HCT116 (cell line): ENCODE measurements at regions not wholly inside any gene's neighbourhood (a gene's known extent, or its start where the extent isn't known, plus 50 kb on each side); places are given as distances from the start of the nearest gene placed in this dataset.

Experiments
- ATAC-seq: fragments of 200-7000 bp; cut with Tn5 transposase; 2 replicates; pipeline ENCODE4 v1.9.1; 2020; ENCODE audit warnings: mild to moderate bottlenecking, moderate library complexity
- BruUV-seq: library from RNA; stranded (reverse); fragments of 400-500 nt; replicated peaks from 2 replicates; lab custom pipeline; 2021; lab: Mats Ljungman, UMichigan
- CTCF ChIA-PET: fragments of 300-600 bp; sonication (Branson Sonifier 250); formaldehyde crosslinking; loops from one replicate; lab custom pipeline; 2021; ENCODE audit warnings: antibody characterized with exemption; lab: Charles Lee
- POLR2A ChIA-PET: fragments of 300-600, 350-600 bp; sonication (Branson Sonifier 250); formaldehyde crosslinking; loops from one replicate; lab custom pipeline; 2021; ENCODE audit warnings: antibody characterized with exemption; lab: Charles Lee
- RAD21 ChIA-PET, 2 experiments: fragments of 300-600 bp; sonication (Branson Sonifier 250); formaldehyde crosslinking; loops; one replicate each; lab custom pipeline; 2023; ENCODE audit warnings: low total read pairs in 2 of 2; ENCODE audit not compliant: uncharacterized antibody in 2 of 2, unreplicated experiment in 2 of 2, low non-redundant PET in 1 of 2; lab: Charles Lee
- DNase-seq: peaks from one replicate; pipeline ENCODE4 v3.0.0-alpha.2; 2010; ENCODE audit warnings: low read depth, low spot score
- H2AFZ ChIP-seq: fragments of 200-600 bp; shearing (Covaris generic), sonication (generic); 2 replicates; pipeline ENCODE4 v1.6.1; 2017; ENCODE audit warnings: low read depth, mixed run types, mixed read lengths, antibody characterized with exemption, low read length; ENCODE audit not compliant: poor library complexity, severe bottlenecking
- H3K27ac ChIP-seq: 2 replicates; pipeline ENCODE4 v1.5.1; 2012; ENCODE audit warnings: low read depth, low read length
- H3K27me3 ChIP-seq: fragments of 200-600 bp; sonication (generic); 2 replicates; pipeline ENCODE4 v1.6.1; 2016; ENCODE audit warnings: mixed run types, low read length, mixed read lengths; ENCODE audit not compliant: insufficient read depth
- H3K36me3 ChIP-seq, 2 experiments: fragments of 200-500 bp in 1 of 2; fragments of 200-600 bp in 1 of 2; sonication (Bioruptor generic) in 1 of 2; sonication (generic) in 1 of 2; 2 replicates each; pipeline versions ENCODE4 v1.5.1 to v1.6.1; 2014 to 2016; ENCODE audit warnings: low read length in 2 of 2, inconsistent platforms in 1 of 2, mixed read lengths in 1 of 2, mixed run types in 1 of 2; ENCODE audit not compliant: insufficient read depth in 2 of 2, control insufficient read depth in 1 of 2
- H3K4me1 ChIP-seq, 2 experiments: fragments of 200-600 bp in 1 of 2; sonication (generic) in 1 of 2; 2 replicates each; pipeline versions ENCODE4 v1.5.1 to v1.6.1; 2012 to 2017; ENCODE audit warnings: low read length in 2 of 2, inconsistent platforms in 1 of 2, mild to moderate bottlenecking in 1 of 2, mixed read lengths in 1 of 2, mixed run types in 1 of 2, moderate library complexity in 1 of 2; ENCODE audit not compliant: insufficient read depth in 2 of 2, control insufficient read depth in 1 of 2
- H3K4me2 ChIP-seq: fragments of 200-600 bp; sonication (generic); 2 replicates; pipeline ENCODE4 v1.6.1; 2017; ENCODE audit warnings: mixed run types, low read length, mixed read lengths
- H3K4me3 ChIP-seq, 2 experiments: fragments of 200-600 bp in 1 of 2; sonication (generic) in 1 of 2; replicated peaks in 1 of 2; 2 replicates each; pipeline ENCODE4 v1.5.1; 2011 to 2016; ENCODE audit warnings: low read length in 2 of 2, control low read depth in 1 of 2, low read depth in 1 of 2, mild to moderate bottlenecking in 1 of 2, mixed read lengths in 1 of 2, mixed run types in 1 of 2
- H3K79me2 ChIP-seq: fragments of 200-600 bp; sonication (generic); 2 replicates; pipeline ENCODE4 v1.6.1; 2017; ENCODE audit warnings: mild to moderate bottlenecking, mixed run types, low read length, moderate library complexity, mixed read lengths; ENCODE audit not compliant: insufficient read depth
- H3K9ac ChIP-seq: fragments of 200-600 bp; sonication (generic); 2 replicates; pipeline ENCODE4 v1.6.1; 2016; ENCODE audit warnings: low read length, mixed read lengths
- H3K9me2 ChIP-seq: fragments of 200-600 bp; sonication (generic), shearing (Covaris generic); 2 replicates; pipeline ENCODE4 v1.6.1; 2017; ENCODE audit warnings: mixed run types, mild to moderate bottlenecking, moderate library complexity; ENCODE audit not compliant: insufficient read depth
- H3K9me3 ChIP-seq, 2 experiments: fragments of 200-500 bp in 1 of 2; fragments of 200-600 bp in 1 of 2; sonication (Bioruptor generic) in 1 of 2; sonication (generic) in 1 of 2; 2 replicates each; pipeline ENCODE4 v1.6.1; 2014 to 2017; ENCODE audit warnings: low read length in 2 of 2, mixed read lengths in 2 of 2, inconsistent platforms in 1 of 2, low read depth in 1 of 2, mild to moderate bottlenecking in 1 of 2, mixed run types in 1 of 2, moderate library complexity in 1 of 2; ENCODE audit not compliant: control insufficient read depth in 1 of 2, insufficient read depth in 1 of 2
- H4K20me1 ChIP-seq: fragments of 200-600 bp; sonication (generic), shearing (Covaris generic); 2 replicates; pipeline ENCODE4 v1.6.1; 2017; ENCODE audit warnings: mixed run types, mild to moderate bottlenecking, moderate library complexity; ENCODE audit not compliant: insufficient read depth
- ATF3 ChIP-seq: IDR thresholded peaks from 2 replicates; pipeline ENCODE4 v1.6.1; 2012
- CBX3 ChIP-seq: IDR thresholded peaks from 2 replicates; pipeline ENCODE4 v1.6.1; 2012; ENCODE audit warnings: low read depth
- CTCF ChIP-seq, 3 experiments: fragments of 200-600 bp in 1 of 3; sonication (generic) in 1 of 3; IDR thresholded peaks in 2 of 3; conservative IDR thresholded peaks in 1 of 3; 2 replicates each; pipeline ENCODE4 v1.5.1; 2012 to 2017; ENCODE audit warnings: low read depth in 2 of 3, low read length in 2 of 3, antibody characterized with exemption in 1 of 3, borderline replicate concordance in 1 of 3, control low read depth in 1 of 3, mild to moderate bottlenecking in 1 of 3, mixed read lengths in 1 of 3, mixed run types in 1 of 3, moderate library complexity in 1 of 3; ENCODE audit not compliant: insufficient read depth in 1 of 3
- EGR1 ChIP-seq: IDR thresholded peaks from 2 replicates; pipeline ENCODE4 v1.6.1; 2012; ENCODE audit warnings: low read depth
- EZH2 ChIP-seq: fragments of 200-600 bp; sonication (generic); IDR thresholded peaks from 2 replicates; pipeline ENCODE4 v1.6.1; 2017; ENCODE audit warnings: antibody characterized with exemption, mixed run types
- EZH2phosphoT487 ChIP-seq: fragments of 200-600 bp; IDR thresholded peaks from 2 replicates; pipeline ENCODE4 v1.6.1; 2018; ENCODE audit warnings: antibody characterized with exemption, borderline replicate concordance
- JUND ChIP-seq: IDR thresholded peaks from 2 replicates; pipeline ENCODE4 v1.6.1; 2012
- MAX ChIP-seq: IDR thresholded peaks from 2 replicates; pipeline ENCODE4 v1.6.1; 2012
- POLR2A ChIP-seq: IDR thresholded peaks from 2 replicates; pipeline ENCODE4 v1.7.0; 2011; ENCODE audit warnings: borderline replicate concordance; ENCODE audit not compliant: insufficient read depth, insufficient read length; ENCODE audit errors: extremely low read depth
- RAD21 ChIP-seq: IDR thresholded peaks from 2 replicates; pipeline ENCODE4 v1.6.1; 2012; ENCODE audit warnings: low read depth, mild to moderate bottlenecking
- SP1 ChIP-seq: IDR thresholded peaks from 2 replicates; pipeline ENCODE4 v1.6.1; 2012; ENCODE audit warnings: low read depth
- SRF ChIP-seq: IDR thresholded peaks from 2 replicates; pipeline ENCODE4 v1.6.1; 2012; ENCODE audit warnings: low read depth
- TCF7L2 ChIP-seq: IDR thresholded peaks from 2 replicates; pipeline ENCODE4 v1.7.0; 2011; ENCODE audit warnings: borderline replicate concordance, inconsistent platforms; ENCODE audit not compliant: insufficient read depth, insufficient read length; ENCODE audit errors: extremely low read depth
- ZBTB33 ChIP-seq: IDR thresholded peaks from 2 replicates; pipeline ENCODE4 v1.6.1; 2011; ENCODE audit warnings: mild to moderate bottlenecking, low read length, moderate library complexity; ENCODE audit not compliant: insufficient replicate concordance; ENCODE audit errors: extremely low read depth
- ZFX ChIP-seq: fragments of 450-650 bp; IDR thresholded peaks from 2 replicates; pipeline ENCODE4 v1.6.1; 2017
- intact Hi-C: fragments of 100-400 bp; cut with micrococcal nuclease; formaldehyde crosslinking; loops from 2 replicates; pipeline ENCODE4 v1.10.0; 2022

- TF ChIP-seq POLR2A = no peak
- peak; percentile 80 for TF ChIP-seq RAD21
- TF ChIP-seq CTCF (IDR thresholded peaks at IDR 0.05 in 2 of 3, conservative IDR thresholded peaks at IDR 0.05 in 1 of 3; ENCODE audit: borderline replicate concordance in 1 of 3, insufficient read depth in 1 of 3, low read depth in 2 of 3, low read length in 2 of 3) = peak; percentile 18 to 64 (median 46); a peak in 3 of 6 replicates
- Histone ChIP-seq H3K9me3 (no peaks in the 10 kb centered on the region), H3K9me2 (no peaks in the 10 kb centered on the region), H3K27me3 (no peaks in the 10 kb centered on the region), H3K4me1 (peaks cover 0 to 1% of the 10 kb centered on the region in 2 experiments; a peak in 1 of 4 replicates), H3K79me2 (no peaks in the 10 kb centered on the region), H3K36me3 (no peaks in the 10 kb centered on the region), H4K20me1 (no peaks in the 10 kb centered on the region), H3K27ac (no peak overlapping the region), H3K4me3 (no peak overlapping the region), H3K9ac (no peak overlapping the region), H3K4me2 (no peak overlapping the region), H2AFZ (no peak overlapping the region)
- RAD21 ChIA-PET = interaction anchor here in 1 of 2 experiments (0.7 kb wide), 1 partner anchor 457 kb away, joined by 5 read pairs; no protein-coding TSS in a partner anchor
- DNase-seq (no peak), ATAC-seq (no peak)
- intact Hi-C loops = loop anchor here (1.0 to 2.0 kb wide), 2 partner anchors 426 to 1100 kb away; no protein-coding TSS in a partner anchor
- no TSS peak for BruUV-seq
- POLR2A ChIA-PET = no interaction called here
- CTCF ChIA-PET = interaction anchor here (0.7 to 1.9 kb wide), 8 partner anchors 10 to 1272 kb away, joined by 3 to 25 read pairs (median 4); no protein-coding TSS in a partner anchor
Measured at GRCh38 chr4:114378305-114378903, 220.2 kb upstream of the UGT8 start.

GRCh38 chr4:114383067-114383466, 215.5 kb upstream of the UGT8 start:
- no peak overlapping the region for H3K27ac ChIP-seq
- CTCF ChIA-PET = interaction anchor here (1.1 to 2.8 kb wide), 3 partner anchors 432 to 1278 kb away, joined by 4 to 8 read pairs (median 5); no protein-coding TSS in a partner anchor
- H3K27me3 ChIP-seq = no peaks in the 10 kb centered on the region
- H4K20me1 ChIP-seq = no peaks in the 10 kb centered on the region
- no peak for ATAC-seq
- no peak overlapping the region for H3K4me2 ChIP-seq
- peaks cover 0 to 13% of the 10 kb centered on the region in 2 experiments; a peak in 2 of 4 replicates for H3K4me1 ChIP-seq
- H3K79me2 ChIP-seq = no peaks in the 10 kb centered on the region
- BruUV-seq = no TSS peak
- no peaks in the 10 kb centered on the region for H3K9me3 ChIP-seq
- RAD21 ChIA-PET = no interaction called here
- no peaks in the 10 kb centered on the region for H3K36me3 ChIP-seq
- no peaks in the 10 kb centered on the region for H3K9me2 ChIP-seq
- no peak overlapping the region for H3K9ac ChIP-seq
- POLR2A ChIA-PET = no interaction called here
- no peak overlapping the region for H3K4me3 ChIP-seq
- DNase-seq = no peak
- H2AFZ ChIP-seq = no peak overlapping the region
- intact Hi-C loops = loop anchor here (5.0 to 10.0 kb wide), 5 partner anchors 601 to 1618 kb away; no protein-coding TSS in a partner anchor
- no peak for TF ChIP-seq ATF3
- no peak for TF ChIP-seq EZH2
- no peak for TF ChIP-seq SRF
- TF ChIP-seq TCF7L2 = no peak
- TF ChIP-seq ZBTB33 = no peak
- no peak for TF ChIP-seq JUND
- no peak for TF ChIP-seq CBX3
- no peak for TF ChIP-seq POLR2A
- TF ChIP-seq RAD21 = no peak
- no peak for TF ChIP-seq EGR1
- no peak for TF ChIP-seq EZH2phosphoT487
- no peak for TF ChIP-seq MAX
- TF ChIP-seq ZFX = no peak
- TF ChIP-seq SP1 = no peak
